OCI-LY1 (cell line): ENCODE measurements at regions not wholly inside any gene's neighbourhood (a gene's known extent, or its start where the extent isn't known, plus 50 kb on each side); places are given as distances from the start of the nearest gene placed in this dataset.

ENCODE experiments used
- EZH2 ChIP-seq: fragments of 200-600 bp; sonication (generic), shearing (Covaris generic); IDR thresholded peaks from 2 replicates; pipeline ENCODE4 v1.8.0; 2017; ENCODE audit warnings: borderline replicate concordance, mixed run types, mild to moderate bottlenecking, antibody characterized with exemption, low read length, moderate library complexity, mixed read lengths
- TF ChIP-seq, protein P1 (sequence below): fragments of 200-600 bp; sonication (generic), shearing (Covaris generic); IDR thresholded peaks from 2 replicates; pipeline ENCODE4 v1.5.1; 2017; ENCODE audit warnings: mild to moderate bottlenecking, antibody characterized with exemption, low read length, moderate library complexity, mixed read lengths

- TF ChIP-seq, protein P1, sequence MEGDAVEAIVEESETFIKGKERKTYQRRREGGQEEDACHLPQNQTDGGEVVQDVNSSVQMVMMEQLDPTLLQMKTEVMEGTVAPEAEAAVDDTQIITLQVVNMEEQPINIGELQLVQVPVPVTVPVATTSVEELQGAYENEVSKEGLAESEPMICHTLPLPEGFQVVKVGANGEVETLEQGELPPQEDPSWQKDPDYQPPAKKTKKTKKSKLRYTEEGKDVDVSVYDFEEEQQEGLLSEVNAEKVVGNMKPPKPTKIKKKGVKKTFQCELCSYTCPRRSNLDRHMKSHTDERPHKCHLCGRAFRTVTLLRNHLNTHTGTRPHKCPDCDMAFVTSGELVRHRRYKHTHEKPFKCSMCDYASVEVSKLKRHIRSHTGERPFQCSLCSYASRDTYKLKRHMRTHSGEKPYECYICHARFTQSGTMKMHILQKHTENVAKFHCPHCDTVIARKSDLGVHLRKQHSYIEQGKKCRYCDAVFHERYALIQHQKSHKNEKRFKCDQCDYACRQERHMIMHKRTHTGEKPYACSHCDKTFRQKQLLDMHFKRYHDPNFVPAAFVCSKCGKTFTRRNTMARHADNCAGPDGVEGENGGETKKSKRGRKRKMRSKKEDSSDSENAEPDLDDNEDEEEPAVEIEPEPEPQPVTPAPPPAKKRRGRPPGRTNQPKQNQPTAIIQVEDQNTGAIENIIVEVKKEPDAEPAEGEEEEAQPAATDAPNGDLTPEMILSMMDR: no peak
- TF ChIP-seq EZH2: no peak
These were observed 225.7 kb downstream of the KCNC2 start for GRCh38 chr12:74983917-74984316.
